ENCODE measurements at regions not wholly inside any gene's neighbourhood (a gene's known extent, or its start where the extent isn't known, plus 50 kb on each side); places are given as distances from the start of the nearest gene placed in this dataset.

DNA sequence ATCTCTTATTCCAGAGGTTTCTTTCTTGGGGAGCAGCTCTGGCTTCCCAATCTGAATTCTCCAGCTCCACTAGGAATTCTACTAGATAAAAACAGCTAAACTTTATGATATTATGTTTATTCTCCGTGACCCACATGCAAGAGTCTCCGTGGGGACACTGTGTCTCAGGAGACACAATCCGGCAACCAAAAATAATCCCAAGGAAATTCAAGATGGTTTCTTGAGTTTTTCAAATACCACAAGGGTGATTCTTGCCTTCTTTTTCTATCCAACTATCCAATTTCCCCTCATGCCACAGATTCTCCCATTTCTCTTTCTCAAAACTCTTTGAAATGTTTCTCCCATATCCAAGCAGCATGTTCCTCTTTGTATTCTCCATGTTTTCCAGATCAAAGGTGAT is 103.1 kb downstream of the FAS start:
- DNase-seq: no peak

DNA sequence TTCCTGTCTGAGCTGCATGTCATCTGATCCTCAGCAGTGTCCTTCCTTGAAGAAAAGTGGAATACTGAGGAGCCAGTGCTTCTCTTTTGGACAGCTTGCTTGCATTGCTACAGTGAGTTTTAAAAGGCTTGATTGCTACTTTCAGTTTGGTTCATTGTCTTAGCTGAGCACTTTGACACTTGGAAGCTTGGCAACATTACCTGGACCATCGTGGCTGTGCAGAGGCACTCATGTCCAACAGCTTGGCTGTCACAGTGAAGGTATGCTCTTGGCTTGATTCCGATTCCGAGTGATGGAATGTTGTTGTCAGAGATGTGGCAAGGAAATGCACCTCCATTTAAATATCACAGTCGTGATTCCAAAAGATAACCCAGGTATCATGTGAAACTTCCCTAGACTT is 102.4 kb downstream of the FAS start:
- no peak for DNase-seq

- no peak for DNase-seq
Measured at GRCh38 chr10:89092439-89092838, 101.8 kb downstream of the FAS start.

DNA sequence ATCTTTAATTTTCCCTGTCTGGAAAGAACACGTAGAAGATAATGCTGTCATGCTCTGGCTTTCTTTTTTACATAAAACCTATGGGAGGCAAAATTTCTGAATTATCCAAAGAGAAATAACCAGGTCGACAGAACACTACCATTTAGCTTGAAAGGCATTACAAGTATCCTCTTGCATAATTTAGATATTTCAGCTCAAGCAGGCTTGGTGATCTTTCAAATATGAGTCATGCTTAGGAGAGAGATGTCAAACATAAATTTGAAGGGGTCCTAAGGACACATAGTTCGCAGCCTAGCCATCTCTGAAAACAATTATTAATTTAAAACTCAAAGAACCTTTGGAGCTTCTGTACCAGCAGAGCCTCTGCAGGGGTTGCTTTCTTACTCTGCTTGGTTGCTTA is 100.9 kb downstream of the FAS start:
- DNase-seq: no peak

DNA sequence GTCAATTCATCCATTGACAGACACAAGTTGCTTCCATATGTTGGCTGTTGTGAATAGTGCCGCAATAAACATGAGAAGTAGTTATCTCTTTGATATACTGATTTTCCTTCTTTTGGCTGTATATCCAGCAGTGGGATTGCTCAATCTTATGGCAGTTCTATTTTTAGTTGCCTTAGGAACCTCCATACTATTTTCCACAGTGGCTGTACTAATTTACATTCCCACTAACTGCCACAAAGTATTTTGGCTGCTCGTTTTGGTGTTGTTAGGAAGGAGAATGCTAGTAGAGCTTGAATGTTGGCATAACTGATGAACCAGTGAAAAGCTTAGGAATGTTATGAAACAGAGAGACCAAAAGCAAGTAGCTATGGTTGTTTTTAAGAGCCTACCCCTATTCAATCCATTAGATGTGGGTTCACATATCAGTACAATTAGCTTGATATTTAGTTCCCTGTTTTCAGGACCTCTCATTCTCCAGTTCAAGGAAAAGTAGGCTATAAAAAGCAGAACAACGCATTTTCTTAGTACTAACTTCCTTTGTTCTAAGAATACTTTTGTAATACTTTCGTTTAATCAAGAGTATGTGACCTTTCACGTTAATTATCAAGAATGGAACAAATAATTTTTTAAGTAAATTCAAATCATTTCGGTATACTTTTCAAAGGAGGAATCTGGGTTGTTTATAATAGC is 100.3 kb downstream of the FAS start:
- no peak for DNase-seq

DNA sequence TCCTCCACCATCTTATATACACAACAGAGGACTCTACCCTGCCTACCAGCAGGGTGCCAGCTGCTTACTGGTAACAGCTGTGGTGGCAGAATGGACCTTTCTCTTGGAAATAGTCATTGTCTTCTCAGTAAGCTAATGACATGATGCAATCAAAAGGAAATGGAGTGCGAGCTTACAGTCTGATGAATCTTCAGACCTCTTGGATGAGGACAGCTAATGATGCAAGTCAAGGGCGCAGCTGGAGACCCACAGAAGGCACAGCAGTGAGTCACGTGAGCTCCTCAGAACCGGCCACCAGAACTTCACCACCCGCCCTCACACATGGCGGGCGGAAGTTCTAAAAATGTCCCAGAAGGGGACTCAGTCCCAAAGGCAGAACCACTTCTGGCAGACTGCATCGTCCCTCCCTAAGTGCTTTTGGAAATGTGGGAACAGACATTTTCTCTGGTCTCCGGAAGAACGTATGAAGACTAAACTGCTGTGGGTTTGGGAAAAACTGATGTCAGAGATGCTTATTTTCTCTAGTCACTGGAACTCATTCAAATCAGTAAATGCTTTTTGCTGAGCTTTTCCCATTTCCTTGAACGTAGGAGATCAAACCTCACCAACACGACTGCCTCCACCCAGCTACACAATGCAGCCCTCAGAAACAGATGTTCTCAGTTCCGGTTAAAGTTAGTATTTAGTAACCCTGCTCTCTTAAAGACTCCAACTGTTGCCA is 96.4 kb downstream of the FAS start:
- peak in 1 of 2 experiments; percentile 23 for DNase-seq

- no peak for DNase-seq
Measured at GRCh38 chr10:89085153-89085552, 94.6 kb downstream of the FAS start.

GRCh38 chr10:89082086-89082485 is 91.5 kb downstream of the FAS start:
- DNase-seq: no peak

GRCh38 chr10:89080660-89081059 is 90.1 kb downstream of the FAS start:
- no peak for DNase-seq

GRCh38 chr10:89079961-89080360 is 89.4 kb downstream of the FAS start:
- no peak for DNase-seq

- no peak for DNase-seq
Measured at GRCh38 chr10:89078724-89079672, 88.4 kb downstream of the FAS start.

DNA sequence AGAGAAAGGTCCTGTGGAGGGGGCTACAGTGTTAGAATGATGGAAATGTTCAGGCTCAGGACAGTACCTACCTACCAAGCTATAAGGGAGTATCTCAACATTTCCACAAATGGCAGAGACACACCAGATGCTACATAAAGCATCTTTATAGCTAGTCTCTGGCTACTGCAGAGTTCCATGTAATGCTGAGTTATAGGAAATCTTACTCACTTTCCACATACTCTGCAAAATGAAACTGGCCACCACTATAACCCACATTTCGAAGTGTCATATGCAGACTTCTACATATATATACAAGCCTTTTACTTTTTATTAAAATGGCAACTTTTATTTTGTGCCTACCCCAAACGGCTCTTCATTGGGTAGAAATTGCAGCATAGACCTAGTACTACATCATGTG is 85.5 kb downstream of the FAS start:
- DNase-seq: no peak

DNA sequence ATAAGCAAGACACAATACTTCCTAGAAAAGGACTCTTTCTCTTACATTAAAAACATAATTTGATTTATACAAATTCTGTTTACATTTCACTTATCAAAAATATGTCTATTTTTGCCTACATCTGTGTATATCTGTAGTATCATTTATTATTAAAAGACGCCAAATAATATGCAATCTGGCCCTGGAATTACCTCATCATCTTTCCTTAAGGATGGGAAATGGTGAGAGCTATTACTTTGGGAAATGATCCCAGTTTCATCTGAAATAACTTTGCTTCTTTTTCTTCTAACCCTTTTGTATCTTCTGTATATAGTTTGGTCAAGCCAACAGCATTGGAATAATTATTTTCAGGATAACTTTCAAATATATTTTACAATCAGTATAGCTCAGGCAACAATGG is 85.0 kb downstream of the FAS start:
- DNase-seq: no peak

- no peak for DNase-seq
Measured at GRCh38 chr10:89074120-89074519, 83.5 kb downstream of the FAS start.

GRCh38 chr10:89073719-89074118 is 83.1 kb downstream of the FAS start:
- no peak for DNase-seq

- no peak for DNase-seq
Measured at GRCh38 chr10:89069589-89069988, 79.0 kb downstream of the FAS start.

All from stimulated activated CD4-positive, alpha-beta T cell treated with anti-CD3 and anti-CD28 coated beads, Interleukin-4, amount 100 ng/mL, for 4 hours (primary cell).